GM21360 (cell line): ENCODE measurements at regions not wholly inside any gene's neighbourhood (a gene's known extent, or its start where the extent isn't known, plus 50 kb on each side); places are given as distances from the start of the nearest gene placed in this dataset.
"Not testable (repeated sequence)": the region's sequence is repeated elsewhere in the genome, so short reads cannot be mapped to it uniquely, and the experiment has no call there.

Source experiments
- ATAC-seq: cut with Tn5 transposase; IDR thresholded peaks from one replicate; pipeline ENCODE4 v1.9.1; 2021; ENCODE audit warnings: mild to moderate bottlenecking, moderate library complexity; ENCODE audit not compliant: unreplicated experiment

- no peak for ATAC-seq
Observed at GRCh38 chr12:43255522-43256111, 296.4 kb downstream of the ADAMTS20 start.

- no peak for ATAC-seq
Observed at GRCh38 chr12:43252585-43252984, 299.4 kb downstream of the ADAMTS20 start.

- no peak for ATAC-seq
Observed at GRCh38 chr12:43245947-43246346, 306.1 kb downstream of the ADAMTS20 start.

DNA sequence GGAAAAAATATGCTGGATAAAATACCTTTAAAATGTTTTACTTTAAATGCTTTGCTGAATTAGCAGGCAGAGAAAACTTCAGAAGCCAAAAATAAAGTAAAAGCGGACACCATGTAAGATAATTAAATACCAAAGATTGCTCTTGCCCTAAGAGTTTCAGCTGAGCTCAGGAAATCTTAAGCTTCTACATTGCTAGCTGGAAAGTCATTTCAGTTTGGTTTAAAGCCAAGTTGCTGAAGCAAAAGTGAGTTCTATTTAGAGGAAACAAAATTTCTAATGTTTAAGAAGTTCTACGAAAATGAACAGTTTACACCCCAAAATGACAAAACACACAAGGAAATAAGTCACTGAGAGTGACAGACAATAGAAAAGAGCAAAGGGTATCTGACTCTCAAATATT, 310.0 kb downstream of the ADAMTS20 start:
- ATAC-seq = no peak

GRCh38 chr12:43238281-43238680, 313.7 kb downstream of the ADAMTS20 start:
- ATAC-seq = no peak

- no peak for ATAC-seq
Observed at GRCh38 chr12:43237238-43237879, 314.6 kb downstream of the ADAMTS20 start.

DNA sequence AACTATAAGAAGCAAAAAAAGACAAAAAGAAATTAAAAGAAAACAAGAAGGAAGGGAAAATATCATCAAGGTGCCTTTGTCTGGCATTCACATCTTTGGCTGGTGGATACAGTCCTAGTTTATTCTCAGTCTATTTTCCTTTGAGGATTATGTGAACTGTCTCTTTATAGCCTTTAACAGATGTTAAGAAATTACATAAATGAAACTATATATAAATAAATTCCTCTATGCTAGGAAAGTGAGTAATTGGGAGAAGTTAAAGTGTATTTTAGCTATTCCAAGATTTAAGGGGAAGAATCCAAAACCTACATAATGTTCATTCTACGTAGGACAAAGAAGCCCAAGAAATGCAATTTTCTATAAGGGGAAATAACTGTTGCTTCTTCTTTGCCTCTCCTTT, 316.3 kb downstream of the ADAMTS20 start:
- no peak for ATAC-seq

GRCh38 chr12:43233861-43234260, 318.1 kb downstream of the ADAMTS20 start:
- ATAC-seq = no peak

- no peak for ATAC-seq
Observed at GRCh38 chr12:43226151-43226550, 325.9 kb downstream of the ADAMTS20 start.

DNA sequence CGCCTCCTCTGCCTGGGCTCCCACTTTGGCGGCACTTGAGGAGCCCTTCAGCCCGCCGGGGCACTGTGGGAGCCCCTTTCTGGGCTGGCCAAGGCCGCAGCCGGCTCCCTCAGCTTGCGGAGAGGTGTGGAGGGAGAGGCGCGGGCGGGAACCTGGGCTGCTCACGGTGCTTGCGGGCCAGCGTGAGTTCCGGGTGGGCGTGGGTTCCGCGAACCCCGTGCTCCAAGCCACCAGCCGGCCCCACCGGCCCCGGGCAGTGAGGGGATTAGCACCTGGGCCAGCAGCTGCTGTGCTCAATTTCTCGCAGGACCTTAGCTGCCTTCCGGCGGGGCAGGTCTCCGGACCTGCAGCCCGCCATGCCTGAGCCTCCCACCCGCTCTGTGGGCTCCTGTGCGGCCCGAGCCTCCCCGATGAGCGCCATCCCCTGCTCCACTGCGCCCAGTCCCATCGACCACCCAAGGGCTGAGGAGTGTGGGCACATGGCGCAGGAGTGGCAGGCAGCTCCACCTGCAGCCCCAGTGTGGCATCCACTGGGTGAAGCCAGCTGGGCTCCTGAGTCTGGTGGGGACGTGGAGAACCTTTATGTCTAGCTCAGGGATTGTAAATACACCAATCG, 327.7 kb downstream of the ADAMTS20 start:
- ATAC-seq = not testable (repeated sequence)

GRCh38 chr12:43222796-43223195, 329.2 kb downstream of the ADAMTS20 start:
- no peak for ATAC-seq

DNA sequence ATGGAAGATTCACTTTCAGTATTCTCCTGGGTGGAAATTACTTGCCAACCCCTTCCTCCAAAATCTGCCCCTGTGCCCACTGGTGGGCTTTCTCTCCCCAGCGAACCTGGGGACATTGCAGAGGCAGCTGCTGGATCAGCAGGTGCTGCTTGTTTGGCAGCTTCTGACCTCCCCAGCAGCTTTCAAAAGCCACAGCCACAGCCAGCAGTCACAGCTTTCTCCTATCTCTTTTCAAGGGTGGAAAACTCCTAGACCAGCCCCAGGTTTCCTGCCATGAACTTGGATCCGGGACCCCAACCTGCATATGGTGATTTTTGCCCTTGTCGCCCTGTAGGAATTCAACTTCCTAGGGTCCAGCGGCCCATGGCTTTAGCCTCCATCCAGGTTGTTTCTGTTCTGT, 330.8 kb downstream of the ADAMTS20 start:
- ATAC-seq = no peak

DNA sequence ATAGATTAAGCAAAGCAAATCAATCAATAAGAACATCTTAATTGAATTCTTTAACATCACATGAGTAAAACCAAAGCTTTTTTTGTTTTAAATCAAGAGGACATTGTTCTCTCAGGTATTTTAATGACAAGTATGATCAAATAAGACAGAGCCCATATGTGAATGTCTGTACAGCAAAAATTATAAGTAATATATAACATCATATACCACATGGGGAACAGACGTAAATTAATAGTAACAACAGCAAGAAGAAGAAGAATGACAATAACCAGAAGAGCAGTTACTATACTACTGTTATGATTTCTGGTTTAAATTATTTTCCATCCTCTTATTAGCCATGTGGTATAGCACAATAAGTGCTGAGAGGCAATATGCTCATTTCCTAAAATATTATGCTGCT, 335.5 kb downstream of the ADAMTS20 start:
- ATAC-seq = no peak

GRCh38 chr12:43214166-43214565, 337.8 kb downstream of the ADAMTS20 start:
- no peak for ATAC-seq

GRCh38 chr12:43213608-43214007, 338.4 kb downstream of the ADAMTS20 start:
- no peak for ATAC-seq

GRCh38 chr12:43210485-43211192, 341.4 kb downstream of the ADAMTS20 start:
- peak; percentile 99 for ATAC-seq

DNA sequence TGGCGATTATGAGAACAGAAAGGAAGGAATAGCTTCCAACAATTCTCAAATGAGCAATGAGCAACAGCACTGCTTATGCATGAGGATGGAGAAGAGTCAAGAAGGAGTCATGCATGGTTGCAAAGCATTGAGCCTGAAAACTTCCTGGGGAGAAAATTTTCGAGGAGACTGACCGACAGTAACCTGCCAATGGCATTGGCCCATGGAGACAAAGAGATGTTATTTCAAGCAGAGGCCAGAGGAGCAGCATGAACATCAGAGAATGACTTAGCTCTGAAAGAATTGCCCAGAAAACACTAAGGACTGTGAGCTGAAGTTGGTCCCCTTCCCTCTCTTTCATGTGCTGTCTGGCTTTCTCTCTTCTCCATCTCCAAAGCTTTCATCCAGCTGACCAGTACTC, 343.4 kb downstream of the ADAMTS20 start:
- ATAC-seq = no peak

DNA sequence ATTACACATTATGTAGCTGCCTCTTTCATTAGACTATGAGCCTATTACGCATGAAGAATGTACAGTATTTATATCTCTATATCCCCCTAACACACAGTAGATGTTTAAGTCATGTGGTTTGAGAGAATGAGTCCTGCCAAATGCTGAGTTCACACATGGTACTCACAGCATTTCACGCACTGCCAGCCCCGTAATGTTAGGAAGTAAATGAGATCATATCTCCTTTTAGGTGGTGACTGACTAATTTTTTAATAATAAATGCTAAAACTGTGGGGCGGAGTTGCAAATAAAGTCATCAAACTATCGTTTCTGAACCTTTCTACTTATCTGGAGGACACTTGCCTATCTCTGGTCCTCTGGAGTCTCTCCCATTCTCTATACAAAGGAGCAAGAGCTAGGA, 343.8 kb downstream of the ADAMTS20 start:
- no peak for ATAC-seq

GRCh38 chr12:43206396-43206795, 345.6 kb downstream of the ADAMTS20 start:
- ATAC-seq = no peak

DNA sequence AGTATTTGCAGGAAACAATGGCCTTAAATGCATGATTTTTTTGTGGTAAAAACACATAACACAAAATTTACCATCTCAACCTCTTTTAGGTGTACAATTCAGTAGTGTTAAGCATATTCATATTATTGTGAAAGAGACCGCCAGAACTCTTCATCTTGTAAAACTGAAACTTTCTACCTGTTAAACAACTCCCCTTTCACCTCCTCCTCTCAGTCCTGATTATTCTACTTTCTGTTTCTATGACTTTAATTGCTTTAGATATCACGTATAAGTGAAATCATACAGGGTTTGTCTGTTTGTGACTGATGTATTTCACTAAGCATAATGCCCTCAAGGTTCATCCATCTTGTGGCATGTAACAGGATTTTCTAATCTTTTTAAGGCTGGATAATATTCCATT, 353.4 kb downstream of the ADAMTS20 start:
- no peak for ATAC-seq

- no peak for ATAC-seq
Observed at GRCh38 chr12:43196268-43196907, 355.6 kb downstream of the ADAMTS20 start.
